B cell (primary cell): ENCODE measurements at regions not wholly inside any gene's neighbourhood (a gene's known extent, or its start where the extent isn't known, plus 50 kb on each side); places are given as distances from the start of the nearest gene placed in this dataset.

Source experiments
- ATAC-seq: fragments of 200-7000 bp; cut with Tn5 transposase; one replicate; pipeline ENCODE4 v1.10.0; 2021; ENCODE audit warnings: low read depth, mild to moderate bottlenecking, moderate number of reproducible peaks, moderate library complexity
- CTCF ChIA-PET: fragments of 350-600 bp; sonication (Branson Sonifier 250); formaldehyde crosslinking; loops from one replicate; lab custom pipeline; 2021; ENCODE audit warnings: antibody characterized with exemption, inconsistent platforms; lab: Charles Lee
- POLR2A ChIA-PET: fragments of 350-600 bp; sonication (Branson Sonifier 250); formaldehyde crosslinking; loops from one replicate; lab custom pipeline; 2021; ENCODE audit warnings: antibody characterized with exemption; lab: Charles Lee
- DNase-seq: peaks from one replicate; pipeline ENCODE4 v3.0.0; 2013
- H2AFZ ChIP-seq: 2 replicates; pipeline ENCODE4 v1.6.1; 2012; ENCODE audit warnings: mild to moderate bottlenecking, low read depth, low read length; ENCODE audit not compliant: insufficient read depth, poor library complexity, severe bottlenecking
- H3K27ac ChIP-seq, 2 donors: 1 replicate in 1 of 2; 2 replicates in 1 of 2; pipeline ENCODE4 v1.5.1; 2012 to 2013; ENCODE audit warnings: low read length in 2 of 2, mild to moderate bottlenecking in 2 of 2, moderate library complexity in 1 of 2
- H3K27me3 ChIP-seq, 4 experiments: fragments of 200-600 bp in 1 of 4; sonication (generic) in 1 of 4; replicated peaks in 1 of 4; 1 replicate in 2 of 4; 2 replicates in 2 of 4; pipeline versions ENCODE4 v1.6.1 to v1.7.0; 2013 to 2016; ENCODE audit warnings: low read length in 3 of 4, mild to moderate bottlenecking in 2 of 4, mixed read lengths in 1 of 4, moderate library complexity in 1 of 4; ENCODE audit not compliant: insufficient read depth in 4 of 4, control insufficient read depth in 3 of 4; ENCODE audit errors: control extremely low read depth in 1 of 4
- H3K36me3 ChIP-seq, 2 experiments: replicated peaks in 1 of 2; 1 replicate in 1 of 2; 2 replicates in 1 of 2; pipeline versions ENCODE4 v1.6.1 to v1.7.1; 2013; ENCODE audit warnings: low read length in 1 of 2; ENCODE audit not compliant: insufficient read depth in 2 of 2, control insufficient read depth in 1 of 2; ENCODE audit errors: control extremely low read depth in 1 of 2, extremely low read depth in 1 of 2
- H3K4me1 ChIP-seq, 2 donors: fragments of 200-600 bp in 1 of 2; sonication (generic) in 1 of 2; 1 replicate in 1 of 2; 2 replicates in 1 of 2; pipeline versions ENCODE4 v1.5.1 to v1.6.1; 2013 to 2017; ENCODE audit warnings: low read length in 2 of 2; ENCODE audit not compliant: control insufficient read depth in 2 of 2, insufficient read depth in 2 of 2
- H3K4me2 ChIP-seq: replicated peaks from 2 replicates; pipeline ENCODE3; 2012; ENCODE audit warnings: mild to moderate bottlenecking, low read depth, low read length; ENCODE audit not compliant: poor library complexity, severe bottlenecking
- H3K4me3 ChIP-seq, 5 experiments: fragments of 200-600 bp in 1 of 5; sonication (generic) in 1 of 5; 1 replicate in 3 of 5; 2 replicates in 2 of 5; pipeline versions ENCODE4 v1.5.1 to v1.7.0; 2011 to 2016; ENCODE audit warnings: low read length in 4 of 5, mild to moderate bottlenecking in 4 of 5, low read depth in 2 of 5, control low read depth in 1 of 5, moderate library complexity in 1 of 5; ENCODE audit not compliant: insufficient read depth in 1 of 5; ENCODE audit errors: control extremely low read depth in 1 of 5, extremely low read depth in 1 of 5
- H3K79me2 ChIP-seq: fragments of 200-600 bp; sonication (generic); one replicate; pipeline ENCODE4 v1.6.0; 2016; ENCODE audit warnings: low read length; ENCODE audit not compliant: control insufficient read depth, insufficient read depth
- H3K9ac ChIP-seq: fragments of 200-600 bp; sonication (generic); 2 replicates; pipeline ENCODE4 v1.6.1; 2017; ENCODE audit warnings: mild to moderate bottlenecking, low read length, moderate library complexity
- H3K9me3 ChIP-seq, 3 donors: one replicate each; pipeline versions ENCODE4 v1.6.1 to v1.7.1; 2013; ENCODE audit warnings: low read length in 2 of 3; ENCODE audit not compliant: control insufficient read depth in 2 of 3, insufficient read depth in 1 of 3; ENCODE audit errors: control extremely low read depth in 1 of 3
- H4K20me1 ChIP-seq: 2 replicates; pipeline ENCODE4 v1.6.0; 2012; ENCODE audit warnings: mild to moderate bottlenecking, low read length; ENCODE audit not compliant: insufficient read depth, control insufficient read depth, poor library complexity, severe bottlenecking
- H3K27ac Mint-ChIP-seq: one replicate; pipeline ENCODE4 v1.8.0; 2021; ENCODE audit warnings: mixed read lengths
- H3K27me3 Mint-ChIP-seq: one replicate; pipeline ENCODE4 v1.8.0; 2021; ENCODE audit warnings: mixed read lengths
- H3K4me1 Mint-ChIP-seq: one replicate; pipeline ENCODE4 v1.8.0; 2021; ENCODE audit warnings: mixed read lengths
- H3K4me3 Mint-ChIP-seq: one replicate; pipeline ENCODE4 v1.8.0; 2021; ENCODE audit warnings: mixed read lengths
- H3K9me3 Mint-ChIP-seq: one replicate; pipeline ENCODE4 v1.8.0; 2022; ENCODE audit warnings: mixed read lengths; ENCODE audit not compliant: insufficient read depth
- CTCF ChIP-seq: fragments of 200-600 bp; IDR thresholded peaks from one replicate; pipeline ENCODE4 v1.8.0; 2022; ENCODE audit warnings: antibody characterized with exemption, mild to moderate bottlenecking
- EZH2 ChIP-seq: IDR thresholded peaks from 2 replicates; pipeline ENCODE4 v1.6.1; 2012; ENCODE audit warnings: borderline replicate concordance, low read depth, mild to moderate bottlenecking, moderate library complexity, low read length; ENCODE audit not compliant: insufficient read depth, poor library complexity, severe bottlenecking
- WGBS: methylation state at CpG from one replicate; pipeline ENCODE4 v1.1.5; 2013; ENCODE audit warnings: missing lambda C conversion rate; ENCODE audit not compliant: insufficient coverage; 5-methylcytosine and 5-hydroxymethylcytosine counted together
- intact Hi-C: fragments of 100-400 bp; cut with micrococcal nuclease; formaldehyde crosslinking; loops from one replicate; pipeline ENCODE4 v1.10.0; 2022

- CTCF ChIA-PET, result interaction anchor here (1.2 kb wide), 1 partner anchor 337 kb away, joined by 3 read pairs; no protein-coding TSS in a partner anchor
- no peaks in the 10 kb centered on the region for H3K4me1 Mint-ChIP-seq
These were observed 94.8 kb upstream of the CYP1B1 start for GRCh38 chr2:38170733-38171132.

GRCh38 chr2:38170067-38170466 lies 94.1 kb upstream of the CYP1B1 start:
- Histone ChIP-seq H3K9me3 (no peaks in the 10 kb centered on the region), H3K27ac (no peak overlapping the region), H3K4me2 (no peak overlapping the region), H3K4me1 (no peaks in the 10 kb centered on the region), H3K9ac (no peak overlapping the region), H3K4me3 (no peak overlapping the region), H3K27me3 (peaks cover 0 to 14% (median 3%) of the 10 kb centered on the region in 4 experiments), H3K36me3 (no peaks in the 10 kb centered on the region), H2AFZ (no peak overlapping the region), H3K79me2 (no peaks in the 10 kb centered on the region), H4K20me1 (no peaks in the 10 kb centered on the region)
- CTCF ChIA-PET, result interaction anchor here (1.2 kb wide), 1 partner anchor 338 kb away, joined by 3 read pairs; no protein-coding TSS in a partner anchor
- TF ChIP-seq CTCF, result no peak
- no peak for TF ChIP-seq EZH2
- no peaks in the 10 kb centered on the region for H3K9me3 Mint-ChIP-seq
- POLR2A ChIA-PET, result no interaction called here
- peaks cover 55% of the 10 kb centered on the region for H3K27me3 Mint-ChIP-seq
- no peak for ATAC-seq
- no peaks in the 10 kb centered on the region for H3K4me1 Mint-ChIP-seq
- no peak overlapping the region for H3K27ac Mint-ChIP-seq
- H3K4me3 Mint-ChIP-seq, result no peak overlapping the region
- 83% methylated on average over 1 of the region's 3 CpGs for WGBS
- intact Hi-C loops, result loop anchor here (2.0 kb wide), 1 partner anchor 75 kb away; no protein-coding TSS in a partner anchor
- no peak for DNase-seq

More at GRCh38 chr2:38170733-38171132, 94.8 kb upstream of the CYP1B1 start:
- no peak for ATAC-seq
- POLR2A ChIA-PET, result no interaction called here
- no peak overlapping the region for H3K27ac Mint-ChIP-seq
- peaks cover 54% of the 10 kb centered on the region for H3K27me3 Mint-ChIP-seq
- H3K9me3 Mint-ChIP-seq, result no peaks in the 10 kb centered on the region
- Histone ChIP-seq H3K9ac (no peak overlapping the region), H3K79me2 (no peaks in the 10 kb centered on the region), H2AFZ (no peak overlapping the region), H3K27ac (no peak overlapping the region), H4K20me1 (no peaks in the 10 kb centered on the region), H3K9me3 (no peaks in the 10 kb centered on the region), H3K36me3 (no peaks in the 10 kb centered on the region), H3K4me2 (no peak overlapping the region), H3K4me3 (no peak overlapping the region), H3K27me3 (peaks cover 0 to 14% (median 3%) of the 10 kb centered on the region in 4 experiments), H3K4me1 (no peaks in the 10 kb centered on the region)
- DNase-seq, result no peak
- intact Hi-C loops, result loop anchor here (2.0 kb wide), 1 partner anchor 74 kb away; no protein-coding TSS in a partner anchor
- TF ChIP-seq CTCF (no peak), EZH2 (no peak)
- H3K4me3 Mint-ChIP-seq, result no peak overlapping the region
